NCI-H1105 (cell line): ENCODE measurements at regions not wholly inside any gene's neighbourhood (a gene's known extent, or its start where the extent isn't known, plus 50 kb on each side); places are given as distances from the start of the nearest gene placed in this dataset.
"Not testable (repeated sequence)": the region's sequence is repeated elsewhere in the genome, so short reads cannot be mapped to it uniquely, and the experiment has no call there.

Experiments used
- DNase-seq: peaks from one replicate; lab custom pipeline; 2025; lab: John Stamatoyannopoulos, UW

DNA sequence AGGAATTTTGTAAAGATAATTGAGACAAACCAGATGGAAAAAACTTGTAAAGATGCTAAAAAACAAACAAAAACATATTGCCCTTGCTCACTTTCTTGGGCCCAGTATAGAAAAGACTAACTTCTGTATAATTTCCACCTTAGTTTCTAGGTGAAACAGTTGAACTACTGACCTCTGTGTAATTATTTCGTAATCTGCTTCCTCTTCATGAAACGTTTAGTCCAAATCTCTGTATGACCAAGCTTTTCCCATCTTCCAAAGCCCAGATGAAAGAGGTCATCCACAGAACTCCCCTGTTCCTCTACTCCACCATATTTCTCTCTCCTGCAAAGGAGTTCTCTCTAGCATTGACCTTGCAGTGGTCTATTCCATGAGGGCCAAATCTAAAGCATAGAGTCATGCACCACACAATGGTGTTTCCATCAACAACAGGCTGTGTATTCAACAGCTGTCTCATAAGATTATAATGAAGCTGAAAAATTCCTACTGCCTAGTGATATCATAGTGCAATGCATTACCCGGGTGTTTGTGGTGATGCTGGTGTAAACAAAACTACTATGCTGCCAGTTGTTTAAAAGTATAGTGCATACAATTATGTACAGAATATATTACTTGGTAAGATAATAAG, 647.6 kb downstream of the TNS3 start:
- no peak for DNase-seq

DNA sequence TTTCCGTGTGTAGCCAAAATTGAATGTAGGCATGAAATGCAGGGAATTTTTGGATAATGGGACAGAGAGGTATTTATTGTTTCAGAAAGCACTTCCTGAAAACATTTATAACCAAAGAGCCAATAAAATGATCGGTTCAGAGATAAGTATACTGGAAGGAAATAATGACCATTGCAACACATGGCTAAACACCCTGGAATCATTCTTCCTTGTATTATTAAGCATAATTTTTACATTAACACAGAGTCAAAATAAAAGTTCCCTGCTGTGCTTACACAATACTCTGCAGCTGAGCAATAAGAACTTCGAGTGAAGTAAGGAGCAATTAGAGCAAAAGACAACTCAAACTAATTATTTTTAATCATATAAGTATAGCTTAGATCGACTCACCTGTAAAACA, 648.3 kb downstream of the TNS3 start:
- peak; percentile 53 for DNase-seq

- peak; percentile 20 for DNase-seq
Measured at GRCh38 chr7:46932676-46933424, 649.1 kb downstream of the TNS3 start.

GRCh38 chr7:46932306-46932675, 649.6 kb downstream of the TNS3 start:
- no peak for DNase-seq

- no peak for DNase-seq
Measured at GRCh38 chr7:46930366-46930765, 651.5 kb downstream of the TNS3 start.

- DNase-seq = no peak
Measured at GRCh38 chr7:46929359-46929758, 652.6 kb downstream of the TNS3 start.

DNA sequence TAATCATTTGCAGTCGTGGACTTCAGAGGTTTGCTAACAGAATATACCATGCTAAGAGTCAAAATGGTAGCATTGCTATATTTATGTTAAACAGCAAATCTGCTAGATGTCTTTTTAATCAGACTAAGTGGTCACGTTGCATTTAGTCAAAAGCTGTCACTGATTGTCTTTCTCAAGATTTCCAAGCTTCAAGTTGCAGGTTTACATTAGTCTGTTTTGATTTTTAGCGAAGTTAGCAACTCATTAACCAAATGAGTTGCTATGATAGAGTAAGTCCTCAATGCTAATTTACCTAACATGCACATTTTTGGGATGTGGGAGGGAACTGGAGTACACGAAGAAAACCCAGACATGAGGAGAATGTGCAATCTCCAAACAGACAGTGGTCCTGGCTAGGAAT, 653.2 kb downstream of the TNS3 start:
- no peak for DNase-seq

DNA sequence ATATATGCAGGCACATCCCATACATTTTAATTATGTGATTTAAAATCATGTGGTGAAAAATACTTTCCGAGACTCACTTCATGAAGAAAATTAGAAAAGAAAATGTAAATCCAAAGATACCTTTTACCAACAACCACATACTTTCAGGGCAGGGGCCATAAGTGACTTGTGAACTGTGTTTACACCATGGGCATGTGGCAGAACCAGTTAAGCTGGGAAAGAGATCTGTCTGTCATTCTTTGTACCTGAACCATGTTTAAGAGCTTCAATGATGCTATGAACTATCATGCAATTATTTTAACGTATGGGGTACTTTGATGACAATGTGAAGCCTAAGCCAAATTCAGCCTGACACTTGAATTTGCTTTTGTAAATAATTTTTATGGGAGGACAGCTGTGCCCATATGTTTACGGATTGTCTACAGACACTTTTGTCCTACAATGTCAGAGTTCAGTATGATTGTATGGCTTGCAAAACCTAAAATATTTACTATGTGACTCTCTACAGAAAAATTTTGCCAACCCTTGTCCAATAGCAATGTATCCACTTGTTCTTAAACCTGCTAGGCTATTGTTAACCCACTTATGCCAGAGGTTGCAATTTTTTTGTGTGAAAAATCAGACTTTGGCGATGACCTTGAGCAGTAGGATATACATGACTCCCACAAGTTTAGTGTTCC, 654.6 kb downstream of the TNS3 start:
- DNase-seq = no peak

- DNase-seq = no peak
Measured at GRCh38 chr7:46916581-46916980, 665.3 kb downstream of the TNS3 start.

- DNase-seq = no peak
Measured at GRCh38 chr7:46912692-46913091, 669.2 kb downstream of the TNS3 start.

- DNase-seq = peak; percentile 3
Measured at GRCh38 chr7:46909601-46910051, 672.3 kb downstream of the TNS3 start.

DNA sequence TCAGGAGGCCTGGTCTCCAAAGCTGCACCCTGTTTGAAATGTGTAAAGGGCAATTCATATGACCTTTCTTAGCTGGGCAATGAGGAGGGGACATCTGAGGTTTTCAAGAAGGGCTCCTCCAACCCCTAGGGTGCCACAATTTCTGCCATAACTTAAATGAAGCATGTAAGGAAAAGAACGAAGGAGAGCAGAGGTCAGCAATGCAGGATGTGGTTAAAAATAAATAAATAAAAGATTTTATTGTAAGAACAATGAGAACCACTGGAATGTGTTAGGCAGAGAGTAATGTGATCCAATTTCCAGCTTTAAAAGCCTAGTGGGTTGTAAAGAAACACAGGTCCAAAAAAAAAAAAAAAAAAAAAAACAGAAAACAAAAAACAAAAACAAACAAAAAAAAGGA, 673.1 kb downstream of the TNS3 start:
- DNase-seq = no peak

DNA sequence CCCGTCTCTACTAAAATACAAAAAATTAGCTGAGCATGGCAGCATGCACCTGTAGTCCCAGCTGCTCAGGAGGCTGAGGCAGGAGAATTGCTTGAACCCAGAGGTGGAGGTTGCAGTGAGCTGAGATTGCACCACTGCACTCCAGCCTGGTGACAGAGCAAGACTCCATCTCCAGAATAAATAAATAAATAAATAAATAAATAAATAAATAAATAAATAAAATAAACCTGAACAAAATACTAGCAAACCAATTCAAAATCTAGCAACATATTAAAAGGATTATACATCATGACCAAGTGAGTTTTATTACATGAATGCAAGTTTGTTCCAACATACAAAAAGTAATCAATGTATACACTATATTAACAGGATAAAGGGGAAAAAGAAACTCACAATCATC, 677.4 kb downstream of the TNS3 start:
- DNase-seq = not testable (repeated sequence)

DNA sequence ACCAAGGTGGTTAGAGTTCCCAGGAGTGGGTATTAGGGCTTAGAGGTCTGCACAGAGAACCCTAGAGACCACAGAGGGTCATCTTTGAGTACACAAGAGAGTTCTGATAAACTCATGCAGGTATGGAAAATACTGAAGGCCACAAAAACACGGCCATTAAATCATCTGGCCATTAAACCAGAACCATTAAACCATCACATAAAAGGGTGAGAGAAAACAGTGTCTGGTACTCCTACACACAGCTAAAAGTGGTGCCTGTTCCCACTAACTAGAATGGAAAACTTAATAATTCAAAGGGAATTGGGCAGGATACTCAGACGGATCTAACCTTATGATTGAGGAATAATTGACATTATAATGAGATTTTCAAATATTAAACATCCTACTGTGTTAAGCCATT, 679.4 kb downstream of the TNS3 start:
- no peak for DNase-seq

DNA sequence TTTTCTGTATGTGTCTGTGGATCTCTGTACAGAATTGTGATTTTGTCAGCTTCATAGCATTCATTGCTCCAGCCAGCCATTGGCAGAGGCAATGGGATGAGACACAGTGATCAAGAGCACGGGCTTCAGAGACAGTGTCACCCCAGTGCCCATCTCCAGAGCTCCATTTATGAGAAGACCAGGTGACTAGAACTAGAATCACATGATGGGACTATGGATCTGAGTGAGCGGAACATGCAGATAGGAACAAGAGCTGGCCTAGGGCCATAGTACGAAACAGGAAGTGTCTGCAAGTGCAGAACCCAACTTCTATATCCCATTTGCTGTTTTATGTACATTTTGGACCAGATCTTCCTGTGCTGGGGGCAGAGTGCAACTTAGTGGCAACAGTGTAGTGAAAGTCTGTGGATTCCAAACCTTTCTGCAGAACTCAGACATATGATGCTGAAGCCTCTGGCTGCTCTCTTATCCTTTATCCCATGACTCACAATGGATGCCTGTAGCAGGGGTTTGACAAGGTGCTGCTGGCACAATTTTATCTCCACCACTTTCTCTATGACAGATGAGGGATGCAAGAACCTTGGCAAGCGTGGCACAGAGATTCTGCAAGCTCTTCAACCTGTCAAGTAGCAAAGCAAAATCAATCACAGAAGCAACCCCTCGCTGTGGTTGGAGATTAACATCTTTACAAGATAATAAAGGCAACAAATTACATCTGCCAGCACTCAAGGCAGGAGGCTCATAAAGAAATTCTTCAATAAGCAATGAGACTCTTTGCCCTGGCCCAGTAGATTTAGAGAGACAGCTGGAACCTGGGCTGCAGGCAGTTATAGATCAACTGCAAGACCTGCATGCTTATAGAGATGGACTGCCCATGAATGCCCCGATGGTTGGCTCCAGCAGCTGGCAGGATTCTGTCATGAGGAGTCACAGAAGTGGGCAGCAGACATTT, 681.3 kb downstream of the TNS3 start:
- DNase-seq = no peak

DNA sequence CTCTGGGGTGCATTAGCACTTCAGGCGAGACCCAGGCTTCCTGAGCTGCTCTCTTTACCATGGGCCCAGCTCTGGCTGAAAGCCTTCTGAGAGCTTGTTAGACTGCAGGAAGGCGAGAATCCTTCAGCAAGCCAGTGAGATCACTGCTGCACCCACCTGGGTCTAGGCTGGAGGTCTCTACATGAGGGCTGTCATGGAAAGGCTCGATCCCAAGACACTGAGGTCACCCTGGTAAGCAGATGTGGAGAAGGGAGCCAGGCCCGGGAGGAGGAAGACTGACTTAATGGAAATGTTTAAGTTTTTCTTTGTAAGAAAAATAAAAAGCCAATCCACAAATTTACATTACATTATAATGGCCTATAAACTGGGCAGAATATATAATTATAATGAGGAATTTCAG, 684.5 kb downstream of the TNS3 start:
- no peak for DNase-seq

DNA sequence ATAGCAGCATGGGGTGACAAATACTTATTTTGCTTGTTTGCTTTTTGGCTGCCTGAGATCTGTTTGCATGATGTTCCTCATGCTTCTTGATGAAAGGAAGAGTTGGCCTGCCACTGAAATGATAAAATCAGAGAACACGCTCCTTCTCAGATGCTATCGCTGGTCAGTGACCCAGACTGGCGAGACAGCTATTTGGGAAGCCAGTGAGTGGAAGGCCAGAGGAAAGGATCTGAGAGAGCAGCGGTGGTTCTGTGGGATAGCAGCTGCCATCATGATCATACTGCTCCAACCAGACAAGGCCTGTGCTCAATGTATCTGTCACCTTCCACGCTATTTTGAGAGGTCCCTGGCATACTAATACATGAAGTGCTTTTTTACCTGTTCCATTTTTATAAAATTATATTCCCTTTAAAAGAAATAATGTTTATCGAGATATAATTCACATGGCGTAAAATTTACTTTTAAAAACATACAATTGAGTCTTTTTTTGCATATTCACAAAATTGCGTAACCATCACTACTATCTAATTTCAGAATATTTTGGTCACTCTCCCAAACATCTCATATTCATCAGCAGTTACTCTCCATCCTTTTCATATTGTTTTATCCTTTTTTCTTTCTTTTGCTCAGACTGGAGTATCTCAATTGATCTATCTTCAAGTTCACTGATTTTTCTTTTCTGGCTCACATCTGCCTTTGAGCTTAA, 695.1 kb downstream of the TNS3 start:
- DNase-seq = no peak

GRCh38 chr7:46885167-46885566, 696.7 kb downstream of the TNS3 start:
- no peak for DNase-seq

- no peak for DNase-seq
Measured at GRCh38 chr7:46881507-46882127, 700.3 kb downstream of the TNS3 start.

- DNase-seq = no peak
Measured at GRCh38 chr7:46880508-46881196, 701.3 kb downstream of the TNS3 start.
